ENCODE measurements at regions not wholly inside any gene's neighbourhood (a gene's known extent, or its start where the extent isn't known, plus 50 kb on each side); places are given as distances from the start of the nearest gene placed in this dataset.

DNA sequence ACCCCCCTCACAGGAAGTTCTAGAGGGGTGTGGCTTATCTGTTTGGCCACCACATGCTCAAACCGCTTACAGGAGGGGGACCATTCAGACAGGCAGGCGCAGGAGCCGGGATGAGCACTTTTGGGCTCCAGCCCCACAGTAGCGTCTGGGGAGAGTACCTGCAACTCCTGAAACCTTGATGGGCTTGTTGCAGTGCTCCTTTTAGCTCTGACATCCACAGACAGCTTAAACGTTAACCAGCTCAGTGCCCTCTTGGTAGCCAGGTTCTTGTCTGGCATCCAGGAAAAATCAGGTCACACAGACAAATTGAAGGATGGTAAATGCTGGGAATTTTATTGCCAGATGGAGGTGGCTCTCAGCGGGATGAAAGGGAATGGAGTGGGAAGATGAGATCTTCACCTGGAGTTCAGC is 326.3 kb downstream of the ETS1 start:
- TF ChIP-seq, protein P1, sequence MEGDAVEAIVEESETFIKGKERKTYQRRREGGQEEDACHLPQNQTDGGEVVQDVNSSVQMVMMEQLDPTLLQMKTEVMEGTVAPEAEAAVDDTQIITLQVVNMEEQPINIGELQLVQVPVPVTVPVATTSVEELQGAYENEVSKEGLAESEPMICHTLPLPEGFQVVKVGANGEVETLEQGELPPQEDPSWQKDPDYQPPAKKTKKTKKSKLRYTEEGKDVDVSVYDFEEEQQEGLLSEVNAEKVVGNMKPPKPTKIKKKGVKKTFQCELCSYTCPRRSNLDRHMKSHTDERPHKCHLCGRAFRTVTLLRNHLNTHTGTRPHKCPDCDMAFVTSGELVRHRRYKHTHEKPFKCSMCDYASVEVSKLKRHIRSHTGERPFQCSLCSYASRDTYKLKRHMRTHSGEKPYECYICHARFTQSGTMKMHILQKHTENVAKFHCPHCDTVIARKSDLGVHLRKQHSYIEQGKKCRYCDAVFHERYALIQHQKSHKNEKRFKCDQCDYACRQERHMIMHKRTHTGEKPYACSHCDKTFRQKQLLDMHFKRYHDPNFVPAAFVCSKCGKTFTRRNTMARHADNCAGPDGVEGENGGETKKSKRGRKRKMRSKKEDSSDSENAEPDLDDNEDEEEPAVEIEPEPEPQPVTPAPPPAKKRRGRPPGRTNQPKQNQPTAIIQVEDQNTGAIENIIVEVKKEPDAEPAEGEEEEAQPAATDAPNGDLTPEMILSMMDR (IDR thresholded peaks at IDR 0.05), result no peak
- Histone ChIP-seq H3K27me3 (no peaks in the 10 kb centered on the region), H3K4me1 (no peaks in the 10 kb centered on the region), H3K27ac (no peak overlapping the region), H3K4me3 (no peak overlapping the region), H3K9me3 (no peaks in the 10 kb centered on the region), H3K36me3 (no peaks in the 10 kb centered on the region)
- no peak for DNase-seq
- intact Hi-C loops (cut with DNase I), result no loop called here
- no peak for ATAC-seq

- intact Hi-C loops (cut with DNase I), result no loop called here
- Histone ChIP-seq H3K4me3 (no peak overlapping the region), H3K9me3 (no peaks in the 10 kb centered on the region), H3K27ac (no peak overlapping the region), H3K4me1 (no peaks in the 10 kb centered on the region), H3K36me3 (no peaks in the 10 kb centered on the region), H3K27me3 (no peaks in the 10 kb centered on the region)
- ATAC-seq (no peak), DNase-seq (no peak)
- TF ChIP-seq, protein P1 (IDR thresholded peaks at IDR 0.05), result no peak
Measured at GRCh38 chr11:128260398-128260797, 327.0 kb downstream of the ETS1 start.

DNA sequence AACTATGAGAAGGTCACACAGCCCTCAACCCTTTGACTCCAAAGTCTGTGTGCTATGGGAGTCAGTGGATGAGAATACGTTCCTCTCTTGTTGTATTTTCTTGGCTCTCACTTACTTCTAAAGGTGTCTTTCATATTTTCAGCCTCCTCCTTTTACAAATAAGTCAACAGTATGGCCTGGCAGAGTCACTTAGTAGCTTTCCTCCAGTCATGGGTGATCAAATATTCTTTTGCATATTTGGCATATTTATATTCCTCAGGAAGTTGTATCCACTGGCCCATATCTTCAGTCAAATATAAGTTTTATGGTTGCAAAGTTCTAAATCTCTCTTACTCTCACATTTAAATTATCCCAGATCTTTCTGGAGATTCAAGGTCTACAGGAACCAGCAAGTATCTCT is 327.5 kb downstream of the ETS1 start:
- intact Hi-C loops (cut with DNase I), result no loop called here
- Histone ChIP-seq H3K9me3 (no peaks in the 10 kb centered on the region), H3K36me3 (no peaks in the 10 kb centered on the region), H3K4me3 (no peak overlapping the region), H3K27me3 (no peaks in the 10 kb centered on the region), H3K4me1 (no peaks in the 10 kb centered on the region), H3K27ac (no peak overlapping the region)
- DNase-seq (no peak), ATAC-seq (no peak)
- TF ChIP-seq, protein P1 (IDR thresholded peaks at IDR 0.05), result no peak

DNA sequence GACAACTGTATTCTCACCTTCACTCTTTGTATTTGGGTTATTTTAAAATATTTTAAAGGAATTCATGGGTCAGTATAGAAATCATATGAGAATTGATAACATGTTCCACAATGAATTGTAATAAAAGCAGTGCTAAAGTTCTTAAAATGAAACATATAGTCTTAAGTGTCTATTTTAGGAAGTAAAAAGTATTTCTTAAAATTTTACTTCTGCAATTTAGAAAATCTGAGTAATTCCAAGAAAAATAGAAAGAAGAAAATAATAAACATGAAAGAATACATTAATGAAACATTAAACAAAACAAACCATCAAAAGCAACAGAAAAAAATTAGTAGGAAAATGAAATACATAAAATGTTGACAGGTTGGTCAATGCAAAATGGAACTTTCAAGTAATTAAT is 332.4 kb downstream of the ETS1 start:
- no peaks in the 10 kb centered on the region for H3K9me3 ChIP-seq
- no peak for ATAC-seq
- TF ChIP-seq, protein P1 (IDR thresholded peaks at IDR 0.05), result no peak
- no peaks in the 10 kb centered on the region for H3K36me3 ChIP-seq
- intact Hi-C loops (cut with DNase I), result no loop called here
- no peaks in the 10 kb centered on the region for H3K4me1 ChIP-seq
- no peak for DNase-seq
- H3K4me3 ChIP-seq, result no peak overlapping the region
- H3K27ac ChIP-seq, result no peak overlapping the region
- no peaks in the 10 kb centered on the region for H3K27me3 ChIP-seq

- Histone ChIP-seq H3K27me3 (no peaks in the 10 kb centered on the region), H3K4me3 (no peak overlapping the region), H3K36me3 (no peaks in the 10 kb centered on the region), H3K9me3 (no peaks in the 10 kb centered on the region), H3K4me1 (no peaks in the 10 kb centered on the region), H3K27ac (no peak overlapping the region)
- ATAC-seq, result no peak
- DNase-seq, result no peak
- intact Hi-C loops (cut with DNase I), result no loop called here
- TF ChIP-seq, protein P1 (IDR thresholded peaks at IDR 0.05), result no peak
Measured at GRCh38 chr11:128251140-128251539, 336.2 kb downstream of the ETS1 start.

DNA sequence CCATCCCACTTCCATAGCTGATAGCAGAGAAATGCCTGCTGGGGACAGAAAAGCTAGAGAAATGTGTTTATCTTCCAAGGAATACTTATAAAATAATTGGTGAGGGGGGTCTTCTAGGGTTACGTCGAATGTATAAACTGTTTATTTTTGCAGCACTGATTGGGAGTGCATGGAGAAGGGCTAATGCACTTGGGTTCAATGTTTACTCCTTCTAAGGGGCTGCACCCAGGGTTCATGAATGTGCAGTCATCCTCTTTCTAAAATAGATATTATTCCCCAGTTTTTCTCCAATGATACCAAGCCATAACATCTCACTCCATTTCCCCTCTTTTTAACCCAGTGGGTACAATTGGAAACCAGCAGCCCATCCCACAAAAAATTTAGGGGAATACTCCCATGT is 336.9 kb downstream of the ETS1 start:
- H3K9me3 ChIP-seq, result no peaks in the 10 kb centered on the region
- H3K27me3 ChIP-seq, result no peaks in the 10 kb centered on the region
- DNase-seq (no peak), ATAC-seq (no peak)
- H3K4me3 ChIP-seq, result no peak overlapping the region
- no peaks in the 10 kb centered on the region for H3K4me1 ChIP-seq
- H3K36me3 ChIP-seq, result no peaks in the 10 kb centered on the region
- intact Hi-C loops (cut with DNase I), result no loop called here
- TF ChIP-seq, protein P1 (IDR thresholded peaks at IDR 0.05), result no peak
- no peak overlapping the region for H3K27ac ChIP-seq
